ENCODE measurements at regions not wholly inside any gene's neighbourhood (a gene's known extent, or its start where the extent isn't known, plus 50 kb on each side); places are given as distances from the start of the nearest gene placed in this dataset.

DNA sequence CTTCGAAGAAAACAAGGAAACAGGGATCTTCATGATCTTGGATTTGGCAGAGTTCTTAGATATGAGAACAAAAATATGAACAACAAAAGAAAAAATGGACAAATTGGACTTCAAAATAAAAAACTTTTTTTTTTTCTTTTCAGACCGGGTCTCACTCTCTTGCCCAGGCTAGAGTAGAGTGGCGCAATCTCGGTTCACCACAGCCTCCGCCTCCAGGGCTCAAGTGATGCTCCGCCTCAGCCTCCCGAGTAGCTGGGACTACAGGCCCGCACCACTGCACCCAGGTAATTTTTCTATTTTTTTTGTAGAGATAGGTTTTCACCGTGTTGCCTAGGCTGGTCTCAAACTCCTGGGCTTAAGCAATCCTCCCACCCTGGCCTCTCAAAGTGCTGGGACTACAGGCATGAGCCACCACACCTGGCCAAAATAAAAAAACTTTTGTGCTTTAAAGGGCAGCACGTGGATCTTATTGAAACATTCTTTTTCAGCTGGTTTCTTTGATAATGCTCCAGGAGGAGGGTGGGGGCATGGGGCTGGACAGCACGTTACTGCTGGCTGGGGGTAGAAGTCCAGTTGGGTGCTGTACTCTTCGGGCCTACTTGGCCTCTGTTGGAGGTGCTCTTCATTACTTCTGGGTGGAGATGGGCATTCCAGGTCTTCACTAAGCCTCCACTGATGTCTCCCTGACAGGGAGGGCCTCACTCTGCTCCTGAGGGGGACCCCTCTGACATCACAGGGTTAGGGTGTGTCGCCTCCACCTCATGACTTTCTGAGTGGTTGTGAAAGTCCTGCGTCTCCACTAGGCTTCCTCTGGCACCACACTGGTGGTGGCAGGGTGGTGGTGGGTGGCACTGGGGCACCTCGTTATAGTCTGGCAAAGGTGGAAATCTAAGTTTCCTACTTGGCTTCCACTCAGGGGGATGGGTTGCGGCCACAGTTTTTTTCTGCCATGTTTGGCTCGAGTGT lies 150.5 kb upstream of the XPO1 start:
- Histone ChIP-seq H3K27me3 (ENCODE audit: low read length) (no peaks in the 10 kb centered on the region), H2AFZ (ENCODE audit: low read depth, low read length, severe bottlenecking) (no peak overlapping the region), H3K4me3 (ENCODE audit: insufficient read depth, low read length, poor library complexity, severe bottlenecking) (no peak overlapping the region), H3K27ac (ENCODE audit: low read depth, low read length) (no peak overlapping the region), H3K4me2 (ENCODE audit: low read depth, low read length, poor library complexity, severe bottlenecking) (no peak overlapping the region), H3K9ac (ENCODE audit: low read length) (no peak overlapping the region), H3K9me3 (ENCODE audit: insufficient read depth, low read length) (no peaks in the 10 kb centered on the region), H3F3A (ENCODE audit: insufficient read depth) (peaks cover 5% of the 10 kb centered on the region; the same call in 1 of the 2 replicates), H3K9me2 (replicated peaks; ENCODE audit: insufficient read depth, low read length) (no peaks in the 10 kb centered on the region), H3K79me2 (ENCODE audit: insufficient read depth, low read length) (no peaks in the 10 kb centered on the region), H4K20me1 (ENCODE audit: low read depth, low read length) (no peaks in the 10 kb centered on the region), H3K36me3 (ENCODE audit: low read length) (no peaks in the 10 kb centered on the region)
- TF ChIP-seq EZH2phosphoT487 (conservative IDR thresholded peaks at IDR 0.05; ENCODE audit: low read length): no peak
- TF ChIP-seq, protein P1, sequence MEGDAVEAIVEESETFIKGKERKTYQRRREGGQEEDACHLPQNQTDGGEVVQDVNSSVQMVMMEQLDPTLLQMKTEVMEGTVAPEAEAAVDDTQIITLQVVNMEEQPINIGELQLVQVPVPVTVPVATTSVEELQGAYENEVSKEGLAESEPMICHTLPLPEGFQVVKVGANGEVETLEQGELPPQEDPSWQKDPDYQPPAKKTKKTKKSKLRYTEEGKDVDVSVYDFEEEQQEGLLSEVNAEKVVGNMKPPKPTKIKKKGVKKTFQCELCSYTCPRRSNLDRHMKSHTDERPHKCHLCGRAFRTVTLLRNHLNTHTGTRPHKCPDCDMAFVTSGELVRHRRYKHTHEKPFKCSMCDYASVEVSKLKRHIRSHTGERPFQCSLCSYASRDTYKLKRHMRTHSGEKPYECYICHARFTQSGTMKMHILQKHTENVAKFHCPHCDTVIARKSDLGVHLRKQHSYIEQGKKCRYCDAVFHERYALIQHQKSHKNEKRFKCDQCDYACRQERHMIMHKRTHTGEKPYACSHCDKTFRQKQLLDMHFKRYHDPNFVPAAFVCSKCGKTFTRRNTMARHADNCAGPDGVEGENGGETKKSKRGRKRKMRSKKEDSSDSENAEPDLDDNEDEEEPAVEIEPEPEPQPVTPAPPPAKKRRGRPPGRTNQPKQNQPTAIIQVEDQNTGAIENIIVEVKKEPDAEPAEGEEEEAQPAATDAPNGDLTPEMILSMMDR (IDR thresholded peaks at IDR 0.05; ENCODE audit: insufficient read depth, low read length, poor library complexity, severe bottlenecking): no peak

DNA sequence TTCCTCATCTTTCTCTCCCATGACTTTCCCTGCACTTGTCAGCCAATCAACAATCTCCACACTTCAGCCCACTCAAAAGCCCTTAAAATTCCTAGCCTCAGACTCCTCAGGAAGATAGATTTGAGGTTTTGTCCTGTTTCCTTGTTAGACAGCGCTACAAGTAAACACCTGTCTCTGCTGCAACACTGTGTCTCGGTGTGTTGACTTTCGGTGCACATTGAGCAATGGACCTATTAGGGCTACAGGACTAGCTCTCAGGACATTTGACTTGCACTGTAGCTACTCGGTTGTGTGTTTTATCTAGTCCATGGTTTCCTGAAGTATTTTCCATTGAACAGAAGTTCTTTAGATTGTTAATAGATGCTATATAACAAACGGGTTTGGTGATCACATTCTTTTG lies 140.9 kb upstream of the XPO1 start:
- no peak overlapping the region for H3K4me2 ChIP-seq (ENCODE audit: low read depth, low read length, poor library complexity, severe bottlenecking)
- H3K27ac ChIP-seq (ENCODE audit: low read depth, low read length): no peak overlapping the region
- TF ChIP-seq EZH2phosphoT487 (conservative IDR thresholded peaks at IDR 0.05; ENCODE audit: low read length): no peak
- TF ChIP-seq, protein P1 (IDR thresholded peaks at IDR 0.05; ENCODE audit: insufficient read depth, low read length, poor library complexity, severe bottlenecking): no peak
- no peak overlapping the region for H3K4me3 ChIP-seq (ENCODE audit: insufficient read depth, low read length, poor library complexity, severe bottlenecking)
- no peaks in the 10 kb centered on the region for H3F3A ChIP-seq (ENCODE audit: insufficient read depth)
- no peaks in the 10 kb centered on the region for H3K79me2 ChIP-seq (ENCODE audit: insufficient read depth, low read length)
- no peaks in the 10 kb centered on the region for H4K20me1 ChIP-seq (ENCODE audit: low read depth, low read length)
- H3K27me3 ChIP-seq (ENCODE audit: low read length): no peaks in the 10 kb centered on the region
- H3K9me3 ChIP-seq (ENCODE audit: insufficient read depth, low read length): peaks cover 21% of the 10 kb centered on the region; the same call in 1 of the 2 replicates
- H3K9ac ChIP-seq (ENCODE audit: low read length): no peak overlapping the region
- H3K9me2 ChIP-seq (replicated peaks; ENCODE audit: insufficient read depth, low read length): no peaks in the 10 kb centered on the region
- no peaks in the 10 kb centered on the region for H3K36me3 ChIP-seq (ENCODE audit: low read length)
- no peak overlapping the region for H2AFZ ChIP-seq (ENCODE audit: low read depth, low read length, severe bottlenecking)

DNA sequence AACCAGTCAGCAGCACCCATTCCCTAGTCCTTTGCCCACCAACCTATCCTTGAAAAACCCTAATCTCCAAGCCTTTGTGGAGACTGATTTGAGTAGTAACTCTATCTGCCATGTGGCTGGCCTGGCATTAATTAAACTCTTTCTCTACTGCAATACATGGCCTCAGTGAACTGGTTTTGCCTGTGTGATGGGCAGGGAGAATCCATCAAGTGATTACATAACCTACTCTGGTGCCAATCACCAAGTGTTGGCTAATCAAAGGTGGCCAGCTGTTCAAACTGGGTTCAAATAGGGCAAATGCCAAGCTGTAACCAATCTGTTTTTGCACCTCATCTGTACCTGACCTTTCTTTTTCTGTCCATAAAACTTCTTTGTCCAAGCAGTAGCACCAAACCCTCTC lies 139.8 kb upstream of the XPO1 start:
- TF ChIP-seq, protein P1 (IDR thresholded peaks at IDR 0.05; ENCODE audit: insufficient read depth, low read length, poor library complexity, severe bottlenecking): no peak
- TF ChIP-seq EZH2phosphoT487 (conservative IDR thresholded peaks at IDR 0.05; ENCODE audit: low read length): no peak
- Histone ChIP-seq H3K27me3 (ENCODE audit: low read length) (no peaks in the 10 kb centered on the region), H3K9me3 (ENCODE audit: insufficient read depth, low read length) (peaks cover 22% of the 10 kb centered on the region; the same call in 1 of the 2 replicates), H3K36me3 (ENCODE audit: low read length) (no peaks in the 10 kb centered on the region), H3K4me2 (ENCODE audit: low read depth, low read length, poor library complexity, severe bottlenecking) (no peak overlapping the region), H3K9ac (ENCODE audit: low read length) (no peak overlapping the region), H3K79me2 (ENCODE audit: insufficient read depth, low read length) (no peaks in the 10 kb centered on the region), H3F3A (ENCODE audit: insufficient read depth) (no peaks in the 10 kb centered on the region), H4K20me1 (ENCODE audit: low read depth, low read length) (no peaks in the 10 kb centered on the region), H3K27ac (ENCODE audit: low read depth, low read length) (no peak overlapping the region), H2AFZ (ENCODE audit: low read depth, low read length, severe bottlenecking) (no peak overlapping the region), H3K4me3 (ENCODE audit: insufficient read depth, low read length, poor library complexity, severe bottlenecking) (no peak overlapping the region), H3K9me2 (replicated peaks; ENCODE audit: insufficient read depth, low read length) (no peaks in the 10 kb centered on the region)
